Gastroesophageal sphincter (tissue), 4 donors: ENCODE measurements at regions not wholly inside any gene's neighbourhood (a gene's known extent, or its start where the extent isn't known, plus 50 kb on each side); places are given as distances from the start of the nearest gene placed in this dataset.

Source experiments
- ATAC-seq: fragments of 150-250 bp; one replicate; pipeline ENCODE4 v1.9.1; 2016; ENCODE audit warnings: mild to moderate bottlenecking, moderate library complexity
- H3K27ac ChIP-seq, 4 donors: fragments of 200-600 bp; sonication (generic) in 3 of 4; 1 replicate in 3 of 4; 2 replicates in 1 of 4; pipeline ENCODE4 v1.5.1; 2016 to 2019
- H3K27me3 ChIP-seq: fragments of 200-600 bp; sonication (generic); one replicate; pipeline ENCODE4 v1.5.1; 2019
- H3K36me3 ChIP-seq, 2 donors: fragments of 200-600 bp; sonication (generic); one replicate each; pipeline ENCODE4 v1.5.1; 2019; ENCODE audit warnings: control low read depth in 1 of 2
- H3K4me1 ChIP-seq, 3 donors: fragments of 200-600 bp; sonication (generic); 1 replicate in 2 of 3; 2 replicates in 1 of 3; pipeline ENCODE4 v1.5.1; 2016 to 2019; ENCODE audit warnings: control low read depth in 2 of 3
- H3K4me3 ChIP-seq, 2 donors: fragments of 200-600 bp; sonication (generic); one replicate each; pipeline ENCODE4 v1.5.1; 2019; ENCODE audit warnings: mild to moderate bottlenecking in 1 of 2, moderate library complexity in 1 of 2
- H3K9me3 ChIP-seq, 3 donors: fragments of 200-600 bp; sonication (generic); one replicate each; pipeline ENCODE4 v1.5.1; 2017 to 2019; ENCODE audit warnings: control low read depth in 2 of 3
- CTCF ChIP-seq, 4 experiments: fragments of 200-600 bp in 2 of 4; fragments of 450-650 bp in 2 of 4; sonication (generic) in 1 of 4; IDR thresholded peaks; one replicate each; pipeline ENCODE4 v1.5.1; 2017 to 2019; ENCODE audit warnings: antibody characterized with exemption in 4 of 4, mild to moderate bottlenecking in 2 of 4, moderate library complexity in 2 of 4
- EP300 ChIP-seq: sonication (generic); formaldehyde crosslinking; IDR thresholded peaks from one replicate; pipeline ENCODE4 v1.6.1; 2017; ENCODE audit warnings: antibody characterized with exemption, mild to moderate bottlenecking
- POLR2A ChIP-seq, 2 donors: fragments of 450-650 bp; IDR thresholded peaks; one replicate each; pipeline ENCODE4 v1.6.1; 2017; ENCODE audit warnings: antibody characterized with exemption in 2 of 2, mild to moderate bottlenecking in 2 of 2, moderate library complexity in 1 of 2
- POLR2AphosphoS5 ChIP-seq: sonication (generic); formaldehyde crosslinking; IDR thresholded peaks from one replicate; pipeline ENCODE4 v1.6.1; 2017; ENCODE audit warnings: antibody characterized with exemption
- WGBS, 2 donors: methylation state at CpG; one replicate each; pipeline ENCODE4 v1.1.5; 2018; ENCODE audit warnings: low coverage in 1 of 2; 5-methylcytosine and 5-hydroxymethylcytosine counted together

DNA sequence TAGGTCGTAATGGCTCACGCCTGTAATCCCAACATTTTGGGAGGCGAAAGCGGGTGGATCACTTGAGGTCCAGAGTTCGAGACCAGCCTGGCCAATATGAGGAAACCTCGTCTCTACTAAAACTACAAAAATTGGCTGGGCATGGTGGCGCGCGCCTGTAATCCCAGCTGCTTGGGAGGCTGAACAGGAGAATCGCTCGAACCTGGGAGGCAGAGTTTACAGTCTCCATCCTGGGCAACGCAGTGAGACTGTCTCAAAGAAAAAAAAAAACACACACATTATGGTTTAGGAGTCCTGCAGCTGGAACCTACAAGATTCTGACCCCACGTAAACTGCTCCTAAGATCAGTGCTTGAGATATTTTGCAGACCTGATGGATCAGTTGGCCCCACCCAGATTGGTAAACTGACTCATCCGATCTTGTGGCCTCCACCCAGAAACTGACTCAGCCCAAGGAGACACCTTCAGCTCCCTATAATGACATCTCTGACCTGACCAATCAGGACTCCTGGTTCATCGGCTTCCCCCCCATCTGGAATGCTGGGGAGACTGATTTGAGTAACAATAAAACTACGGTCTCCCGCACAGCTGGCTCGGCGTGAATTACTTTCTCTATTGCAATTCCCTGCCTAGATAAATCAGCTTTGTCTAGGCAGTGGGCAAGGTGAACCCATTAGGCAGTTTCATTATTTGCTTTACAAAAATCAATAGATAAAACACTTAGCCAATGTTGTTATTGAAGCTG is 96.2 kb upstream of the BTN3A2 start:
- no peaks in the 10 kb centered on the region for H3K36me3 ChIP-seq
- ATAC-seq: no peak
- no peak overlapping the region for H3K4me3 ChIP-seq
- H3K27ac ChIP-seq: no peak overlapping the region
- peaks cover 0 to 28% (median 4%) of the 10 kb centered on the region in 3 donors for H3K4me1 ChIP-seq
- H3K27me3 ChIP-seq: peaks cover 55% of the 10 kb centered on the region
- TF ChIP-seq POLR2AphosphoS5 (no peak), CTCF (IDR thresholded peaks at IDR 0.05) (no peak), POLR2A (IDR thresholded peaks at IDR 0.05) (no peak), EP300 (no peak)
- no peaks in the 10 kb centered on the region for H3K9me3 ChIP-seq
- 70 to 100% methylated on average over 3 to 11 of the region's 19 CpGs for WGBS, 2 donors

DNA sequence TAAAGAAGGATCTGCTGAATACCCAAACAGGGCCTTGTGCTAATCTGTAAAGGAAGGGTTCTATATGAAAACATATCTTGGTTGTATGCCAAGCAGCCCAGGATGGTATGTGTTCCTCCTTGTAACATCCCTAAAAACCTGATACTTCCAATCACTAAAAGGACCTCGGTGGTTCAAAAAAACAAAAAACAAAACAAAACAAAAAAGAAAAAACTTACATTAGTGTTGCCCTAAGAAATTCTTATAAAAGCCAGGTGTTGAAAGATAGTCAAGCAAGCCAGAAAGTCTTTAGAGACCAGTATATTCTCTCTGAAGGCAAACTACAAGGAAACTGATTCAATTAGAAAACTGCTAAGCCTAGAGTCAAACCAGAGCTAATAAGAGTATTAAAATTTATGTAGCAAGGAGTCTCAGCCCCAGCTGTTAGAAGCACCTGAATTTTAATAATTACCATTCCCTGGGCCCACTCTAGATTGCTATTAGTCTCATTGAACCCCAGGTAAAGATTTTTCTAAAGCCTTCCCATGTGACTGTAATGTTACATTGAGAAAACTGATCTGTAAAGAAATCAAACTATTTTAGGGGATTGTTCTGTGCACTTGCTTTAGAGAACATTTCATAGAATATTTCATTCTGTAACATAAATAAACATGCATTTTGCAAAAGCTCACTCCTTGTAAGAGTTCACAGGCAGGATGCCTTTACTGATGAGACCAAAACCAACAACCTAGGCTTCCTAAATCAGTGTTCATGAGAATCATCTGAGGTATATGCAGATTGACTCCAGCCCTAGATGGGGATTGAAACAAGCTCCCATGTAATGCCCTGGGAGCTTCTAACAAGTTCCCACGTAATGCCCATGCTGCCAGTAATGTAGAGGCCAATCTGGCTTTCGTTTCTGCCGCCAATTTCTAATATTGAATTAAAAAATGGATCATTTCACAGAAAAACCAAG is 95.2 kb upstream of the BTN3A2 start:
- 42 to 76% methylated on average over 3 to 4 of the region's 4 CpGs for WGBS, 2 donors
- peaks cover 0 to 34% (median 4%) of the 10 kb centered on the region in 3 donors for H3K4me1 ChIP-seq
- no peak overlapping the region for H3K27ac ChIP-seq
- no peaks in the 10 kb centered on the region for H3K9me3 ChIP-seq
- H3K27me3 ChIP-seq: peaks cover 65% of the 10 kb centered on the region
- H3K4me3 ChIP-seq: no peak overlapping the region
- no peak for TF ChIP-seq EP300
- no peak for TF ChIP-seq CTCF (IDR thresholded peaks at IDR 0.05)
- no peak for TF ChIP-seq POLR2AphosphoS5
- TF ChIP-seq POLR2A (IDR thresholded peaks at IDR 0.05): no peak
- H3K36me3 ChIP-seq: no peaks in the 10 kb centered on the region
- no peak for ATAC-seq

GRCh38 chr6:26270486-26270861 is 94.5 kb upstream of the BTN3A2 start:
- peaks cover 70% of the 10 kb centered on the region for H3K27me3 ChIP-seq
- WGBS, 2 donors: 18 to 27% methylated on average over 10 of the region's 10 CpGs
- TF ChIP-seq POLR2A (IDR thresholded peaks at IDR 0.05): no peak
- TF ChIP-seq CTCF (IDR thresholded peaks at IDR 0.05): no peak
- TF ChIP-seq POLR2AphosphoS5: no peak
- no peak for TF ChIP-seq EP300

DNA sequence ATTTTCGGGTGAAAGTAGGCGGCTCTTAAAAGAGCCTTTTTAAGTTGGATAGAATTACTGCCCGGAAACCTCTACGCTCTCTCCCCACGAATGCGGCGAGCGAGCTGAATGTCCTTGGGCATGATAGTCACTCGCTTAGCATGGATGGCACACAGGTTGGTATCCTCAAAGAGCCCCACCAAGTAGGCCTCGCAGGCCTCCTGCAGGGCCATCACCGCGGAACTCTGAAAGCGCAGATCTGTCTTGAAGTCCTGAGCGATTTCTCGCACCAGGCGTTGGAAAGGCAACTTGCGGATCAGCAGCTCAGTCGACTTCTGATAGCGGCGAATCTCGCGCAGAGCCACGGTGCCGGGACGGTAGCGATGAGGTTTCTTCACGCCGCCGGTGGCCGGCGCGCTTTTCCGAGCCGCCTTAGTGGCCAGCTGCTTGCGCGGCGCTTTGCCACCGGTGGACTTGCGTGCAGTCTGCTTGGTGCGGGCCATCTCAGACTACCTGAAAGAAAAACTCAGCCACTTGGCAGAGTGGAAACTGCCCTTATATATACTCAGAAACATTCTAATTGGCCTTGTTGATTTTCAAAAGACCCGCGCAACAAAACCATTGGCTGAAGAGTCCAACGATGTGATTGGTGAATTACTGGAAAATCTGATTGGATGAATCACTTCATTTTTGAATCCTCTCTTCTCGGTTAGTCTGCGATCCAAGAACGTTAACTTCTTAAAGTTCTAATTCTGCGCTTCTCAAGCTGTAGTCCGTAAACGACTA is 93.9 kb upstream of the BTN3A2 start:
- H3K27ac ChIP-seq: peak overlapping the region; percentile 81 to 90 (median 86)
- H3K9me3 ChIP-seq: no peaks in the 10 kb centered on the region
- H3K4me3 ChIP-seq: peak overlapping the region; percentile 26 to 53
- WGBS, 2 donors: 6 to 7% methylated on average over 15 to 20 of the region's 49 CpGs
- TF ChIP-seq POLR2A (IDR thresholded peaks at IDR 0.05) (no peak), POLR2AphosphoS5 (peak; percentile 24)
- H3K36me3 ChIP-seq: no peaks in the 10 kb centered on the region
- ATAC-seq: peak; percentile 31
- H3K27me3 ChIP-seq: peaks cover 71% of the 10 kb centered on the region
- H3K4me1 ChIP-seq: peaks cover 0 to 34% (median 4%) of the 10 kb centered on the region in 3 donors

More at GRCh38 chr6:26270486-26270861, 94.5 kb upstream of the BTN3A2 start:
- no peak overlapping the region for H3K4me3 ChIP-seq
- no peak for ATAC-seq
- H3K4me1 ChIP-seq: peaks cover 0 to 34% (median 4%) of the 10 kb centered on the region in 3 donors
- H3K9me3 ChIP-seq: no peaks in the 10 kb centered on the region
- no peak overlapping the region for H3K27ac ChIP-seq
- H3K36me3 ChIP-seq: no peaks in the 10 kb centered on the region

- Histone ChIP-seq H3K4me3 (peak overlapping the region; percentile 26 to 53), H3K27ac (peak overlapping the region; percentile 81 to 90 (median 86)), H3K27me3 (peaks cover 71% of the 10 kb centered on the region), H3K36me3 (no peaks in the 10 kb centered on the region), H3K4me1 (peaks cover 0 to 34% (median 4%) of the 10 kb centered on the region in 3 donors), H3K9me3 (no peaks in the 10 kb centered on the region)
- WGBS, 2 donors: 1 to 2% methylated on average over 9 of the region's 9 CpGs
- no peak for ATAC-seq
- TF ChIP-seq POLR2A (IDR thresholded peaks at IDR 0.05): no peak
Observed at GRCh38 chr6:26271668-26272024, 93.4 kb upstream of the BTN3A2 start.
